ENCODE measurements at regions not wholly inside any gene's neighbourhood (a gene's known extent, or its start where the extent isn't known, plus 50 kb on each side); places are given as distances from the start of the nearest gene placed in this dataset.

- TF ChIP-seq CTCF (conservative IDR thresholded peaks at IDR 0.05; ENCODE audit: low read depth, low read length) (no peak), EZH2 (IDR thresholded peaks at IDR 0.05; ENCODE audit: low read length, unreplicated experiment) (no peak), EZH2phosphoT487 (IDR thresholded peaks at IDR 0.05; ENCODE audit: borderline replicate concordance, low read length) (no peak)
Observed at GRCh38 chr1:67571901-67572593, 113.0 kb upstream of the GADD45A start.

All from PC-3 (cell line).